IMR-90 (cell line): ENCODE measurements at regions not wholly inside any gene's neighbourhood (a gene's known extent, or its start where the extent isn't known, plus 50 kb on each side); places are given as distances from the start of the nearest gene placed in this dataset.
"Not testable (repeated sequence)": the region's sequence is repeated elsewhere in the genome, so short reads cannot be mapped to it uniquely, and the experiment has no call there.

Experiments
- ATAC-seq: fragments of 200-7000 bp; cut with Tn5 transposase; 2 replicates; pipeline ENCODE4 v1.9.1; 2020; ENCODE audit warnings: low read depth, mild to moderate bottlenecking, moderate library complexity
- BruUV-seq: library from RNA; stranded (reverse); fragments of 400-500 nt; replicated peaks from 2 replicates; lab custom pipeline; 2021; lab: Mats Ljungman, UMichigan
- CTCF ChIA-PET: fragments of 300-600 bp; formaldehyde crosslinking; extraction: SDS; loops from one replicate; lab custom pipeline; 2021; ENCODE audit warnings: antibody characterized with exemption; lab: Yijun Ruan, JAX
- POLR2A ChIA-PET: fragments of 300-600 bp; sonication (Branson Sonifier 250); formaldehyde crosslinking; loops from one replicate; lab custom pipeline; 2022; ENCODE audit warnings: antibody characterized with exemption; ENCODE audit not compliant: unreplicated experiment; lab: Charles Lee
- DNase-seq: peaks from one replicate; pipeline ENCODE4 v3.0.0; 2013
- H2AFZ ChIP-seq: replicated peaks from 2 replicates; pipeline ENCODE3; 2013; ENCODE audit warnings: low read length, mild to moderate bottlenecking; ENCODE audit not compliant: poor library complexity
- H2AK5ac ChIP-seq: 2 replicates; pipeline ENCODE4 v1.6.1; 2013; ENCODE audit warnings: low read depth, low read length, inconsistent platforms
- H2AK9ac ChIP-seq: replicated peaks from 2 replicates; pipeline ENCODE3; 2013; ENCODE audit warnings: mild to moderate bottlenecking, low read depth, low read length, moderate library complexity; ENCODE audit not compliant: poor library complexity
- H2BK120ac ChIP-seq: 2 replicates; pipeline ENCODE4 v1.6.1; 2013; ENCODE audit warnings: low read depth, low read length, inconsistent platforms
- H2BK15ac ChIP-seq: 3 replicates; pipeline ENCODE4 v1.6.1; 2013; ENCODE audit warnings: low read depth, low read length, inconsistent platforms
- H2BK20ac ChIP-seq: 2 replicates; pipeline ENCODE4 v1.6.1; 2013; ENCODE audit warnings: low read depth, mild to moderate bottlenecking, inconsistent platforms, low read length, moderate library complexity
- H2BK5ac ChIP-seq: 2 replicates; pipeline ENCODE4 v1.6.1; 2013; ENCODE audit warnings: mild to moderate bottlenecking, low read depth, low read length, inconsistent platforms; ENCODE audit not compliant: poor library complexity, severe bottlenecking
- H3K14ac ChIP-seq: replicated peaks from 2 replicates; pipeline ENCODE4 v1.6.1; 2013; ENCODE audit warnings: low read depth, low read length, inconsistent platforms
- H3K18ac ChIP-seq: 2 replicates; pipeline ENCODE4 v1.6.1; 2013; ENCODE audit warnings: low read depth, low read length, control low read depth
- H3K23ac ChIP-seq: 2 replicates; pipeline ENCODE4 v1.6.1; 2013; ENCODE audit warnings: low read depth, low read length, inconsistent platforms
- H3K27ac ChIP-seq: 2 replicates; pipeline ENCODE4 v1.5.1; 2013; ENCODE audit warnings: mild to moderate bottlenecking, control low read depth, low read length; ENCODE audit not compliant: insufficient read depth
- H3K27me3 ChIP-seq: 2 replicates; pipeline ENCODE4 v1.6.1; 2013; ENCODE audit warnings: low read length; ENCODE audit not compliant: control insufficient read depth, insufficient read depth
- H3K36me3 ChIP-seq: 2 replicates; pipeline ENCODE4 v1.6.1; 2013; ENCODE audit warnings: low read length, mixed read lengths; ENCODE audit not compliant: control insufficient read depth, insufficient read depth
- H3K4ac ChIP-seq: 2 replicates; pipeline ENCODE4 v1.6.1; 2013; ENCODE audit warnings: low read depth, low read length, inconsistent platforms
- H3K4me1 ChIP-seq: 2 replicates; pipeline ENCODE4 v1.6.1; 2013; ENCODE audit warnings: low read length, mixed read lengths; ENCODE audit not compliant: control insufficient read depth, insufficient read depth
- H3K4me2 ChIP-seq: 2 replicates; pipeline ENCODE4 v1.6.1; 2013; ENCODE audit warnings: low read depth, mild to moderate bottlenecking, control low read depth, low read length, moderate library complexity
- H3K4me3 ChIP-seq: 2 replicates; pipeline ENCODE4 v1.5.1; 2013; ENCODE audit warnings: low read depth, mild to moderate bottlenecking, control low read depth, low read length, moderate library complexity; ENCODE audit not compliant: insufficient read depth
- H3K56ac ChIP-seq: 2 replicates; pipeline ENCODE4 v1.6.1; 2013; ENCODE audit warnings: low read length, inconsistent platforms; ENCODE audit not compliant: insufficient read depth; ENCODE audit errors: extremely low read depth
- H3K79me1 ChIP-seq, 2 experiments: 2 replicates each; pipeline ENCODE4 v1.6.1; 2013; ENCODE audit warnings: low read length in 2 of 2, inconsistent platforms in 1 of 2, low read depth in 1 of 2
- H3K9ac ChIP-seq: 2 replicates; pipeline ENCODE4 v1.6.1; 2013; ENCODE audit warnings: low read depth, low read length, control low read depth
- H3K9me1 ChIP-seq: 2 replicates; pipeline ENCODE4 v1.6.1; 2013; ENCODE audit warnings: low read length, inconsistent platforms; ENCODE audit not compliant: insufficient read depth
- H3K9me3 ChIP-seq: 2 replicates; pipeline ENCODE4 v1.6.1; 2013; ENCODE audit warnings: low read length; ENCODE audit not compliant: control insufficient read depth, insufficient read depth
- H4K20me1 ChIP-seq: 2 replicates; pipeline ENCODE4 v1.6.1; 2013; ENCODE audit warnings: low read length, inconsistent platforms; ENCODE audit not compliant: insufficient read depth
- H4K5ac ChIP-seq: 2 replicates; pipeline ENCODE4 v1.6.1; 2013; ENCODE audit warnings: mild to moderate bottlenecking, low read depth, low read length, control low read depth
- H4K8ac ChIP-seq, 2 experiments: 2 replicates each; pipeline ENCODE4 v1.6.1; 2013; ENCODE audit warnings: low read depth in 2 of 2, low read length in 2 of 2, control low read depth in 1 of 2, inconsistent platforms in 1 of 2
- H4K91ac ChIP-seq: 2 replicates; pipeline ENCODE4 v1.6.1; 2013; ENCODE audit warnings: low read depth, low read length, inconsistent platforms; ENCODE audit not compliant: insufficient read depth
- WGBS, 2 experiments: methylation state at CpG; one replicate each; pipeline versions ENCODE4 v1.1.5 to v1.1.7; 2013; ENCODE audit warnings: missing lambda C conversion rate in 2 of 2; ENCODE audit not compliant: insufficient read length in 1 of 2; ENCODE audit errors: extremely low coverage in 2 of 2; 5-methylcytosine and 5-hydroxymethylcytosine counted together
- dilution Hi-C: fragments of 300-500 bp; cut with HindIII; formaldehyde crosslinking; loops from one replicate; pipeline ENCODE4 v1.14.3; 2018; ENCODE audit warnings: low sequenced_read_pairs; ENCODE audit not compliant: unreplicated experiment
- in situ Hi-C: fragments of 300-500 bp; cut with MboI; formaldehyde crosslinking; loops from 3 replicates; pipeline ENCODE4 v1.14.3; 2019; ENCODE audit warnings: low sequenced_read_pairs, inconsistent platforms, mixed read lengths
- intact Hi-C: fragments of 100-400 bp; cut with micrococcal nuclease; formaldehyde crosslinking; loops from 2 replicates; pipeline ENCODE4 v1.10.0; 2022

DNA sequence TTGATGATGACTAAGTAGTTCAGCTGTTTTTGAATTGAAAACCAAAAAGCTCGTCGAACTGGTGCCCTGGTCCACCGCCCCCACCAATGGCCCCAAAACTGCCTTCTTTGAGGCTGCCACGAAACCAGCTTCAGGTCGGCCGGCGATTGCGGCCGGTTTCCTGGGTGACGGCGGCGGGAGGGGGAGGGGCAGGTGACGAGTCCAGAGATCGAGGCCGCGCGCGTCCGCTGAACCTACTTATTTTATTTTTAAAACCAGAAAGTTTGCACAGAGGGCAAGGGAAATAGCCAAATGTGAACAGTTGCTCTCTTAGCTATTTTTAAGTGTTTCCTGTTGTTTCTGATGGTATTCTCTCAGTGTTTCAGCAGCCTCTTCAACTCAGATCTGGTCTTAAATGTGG is 120.8 kb upstream of the ARMCX2 start:
- H2AK9ac ChIP-seq, H3K4me2 ChIP-seq, H3K27ac ChIP-seq, H4K20me1 ChIP-seq, intact Hi-C loops, DNase-seq, H3K4ac ChIP-seq, H2AK5ac ChIP-seq, H3K9ac ChIP-seq, H3K4me3 ChIP-seq, H2AFZ ChIP-seq, H3K36me3 ChIP-seq, H2BK15ac ChIP-seq, H4K8ac ChIP-seq, H3K9me1 ChIP-seq, H2BK120ac ChIP-seq, H3K18ac ChIP-seq, H3K23ac ChIP-seq, H4K5ac ChIP-seq, H3K9me3 ChIP-seq, CTCF ChIA-PET, H3K14ac ChIP-seq, H2BK20ac ChIP-seq, H2BK5ac ChIP-seq, POLR2A ChIA-PET, in situ Hi-C loops, ATAC-seq, BruUV-seq, dilution Hi-C loops, H3K56ac ChIP-seq, H3K27me3 ChIP-seq, H4K91ac ChIP-seq, H3K4me1 ChIP-seq, H3K79me1 ChIP-seq: not testable (repeated sequence)
- WGBS, 2 experiments: no CpG with 5 or more reads among the region's 19 CpGs
